Type B pancreatic cell (in vitro differentiated cells): ENCODE measurements at regions not wholly inside any gene's neighbourhood (a gene's known extent, or its start where the extent isn't known, plus 50 kb on each side); places are given as distances from the start of the nearest gene placed in this dataset.
"Not testable (repeated sequence)": the region's sequence is repeated elsewhere in the genome, so short reads cannot be mapped to it uniquely, and the experiment has no call there.

ENCODE experiments used
- DNase-seq: peaks from one replicate; pipeline ENCODE4 v3.0.0; 2021; ENCODE audit warnings: mixed read lengths; ENCODE audit not compliant: unreplicated experiment; ENCODE audit errors: extremely low spot score
- H3K27ac Mint-ChIP-seq: 2 replicates; pipeline ENCODE4 v1.8.0; 2021; ENCODE audit warnings: mild to moderate bottlenecking, mixed read lengths
- H3K27me3 Mint-ChIP-seq: 2 replicates; pipeline ENCODE4 v1.8.0; 2021; ENCODE audit warnings: mixed read lengths
- H3K36me3 Mint-ChIP-seq: 2 replicates; pipeline ENCODE4 v1.8.0; 2021; ENCODE audit warnings: mixed read lengths
- H3K4me1 Mint-ChIP-seq: one replicate; pipeline ENCODE4 v1.8.0; 2021; ENCODE audit warnings: mixed read lengths; ENCODE audit not compliant: unreplicated experiment
- H3K4me3 Mint-ChIP-seq: 2 replicates; pipeline ENCODE4 v1.8.0; 2021; ENCODE audit warnings: mild to moderate bottlenecking, mixed read lengths
- H3K9me3 Mint-ChIP-seq: 2 replicates; pipeline ENCODE4 v1.8.0; 2021; ENCODE audit warnings: mixed read lengths
- TF ChIP-seq, protein P1 (sequence below): fragments of 200-600 bp; sonication (generic); conservative IDR thresholded peaks from 2 replicates; pipeline ENCODE4 v1.5.0; 2021; ENCODE audit warnings: antibody characterized with exemption, mild to moderate bottlenecking

DNA sequence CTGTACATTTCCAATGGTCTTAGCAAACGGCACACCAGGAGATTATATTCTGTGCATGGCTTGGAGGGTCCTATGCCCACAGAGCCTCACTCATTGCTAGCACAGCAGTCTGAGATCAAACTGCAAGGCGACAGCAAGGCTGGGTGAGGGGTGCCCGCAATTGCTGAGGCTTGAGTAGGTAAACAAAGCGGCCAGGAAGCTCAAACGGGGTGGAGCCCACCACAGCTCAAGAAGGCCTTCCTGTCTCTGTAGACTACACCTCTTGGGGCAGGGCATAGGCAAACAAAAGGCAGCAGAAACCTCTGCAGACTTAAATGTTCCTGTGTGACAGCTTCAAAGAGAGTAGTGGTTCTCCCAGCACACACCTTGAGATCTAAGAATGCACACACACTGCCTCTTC, 91.3 kb downstream of the OR4A5 start:
- not testable (repeated sequence) for H3K27me3 Mint-ChIP-seq, H3K27ac Mint-ChIP-seq, H3K4me3 Mint-ChIP-seq, H3K9me3 Mint-ChIP-seq, H3K36me3 Mint-ChIP-seq, H3K4me1 Mint-ChIP-seq
- peak; percentile 49 for DNase-seq

- H3K36me3 Mint-ChIP-seq = no peaks in the 10 kb centered on the region
- H3K27ac Mint-ChIP-seq = no peak overlapping the region
- no peak overlapping the region for H3K4me3 Mint-ChIP-seq
- peaks cover 14% of the 10 kb centered on the region for H3K9me3 Mint-ChIP-seq
- no peak for DNase-seq
- TF ChIP-seq, protein P1, sequence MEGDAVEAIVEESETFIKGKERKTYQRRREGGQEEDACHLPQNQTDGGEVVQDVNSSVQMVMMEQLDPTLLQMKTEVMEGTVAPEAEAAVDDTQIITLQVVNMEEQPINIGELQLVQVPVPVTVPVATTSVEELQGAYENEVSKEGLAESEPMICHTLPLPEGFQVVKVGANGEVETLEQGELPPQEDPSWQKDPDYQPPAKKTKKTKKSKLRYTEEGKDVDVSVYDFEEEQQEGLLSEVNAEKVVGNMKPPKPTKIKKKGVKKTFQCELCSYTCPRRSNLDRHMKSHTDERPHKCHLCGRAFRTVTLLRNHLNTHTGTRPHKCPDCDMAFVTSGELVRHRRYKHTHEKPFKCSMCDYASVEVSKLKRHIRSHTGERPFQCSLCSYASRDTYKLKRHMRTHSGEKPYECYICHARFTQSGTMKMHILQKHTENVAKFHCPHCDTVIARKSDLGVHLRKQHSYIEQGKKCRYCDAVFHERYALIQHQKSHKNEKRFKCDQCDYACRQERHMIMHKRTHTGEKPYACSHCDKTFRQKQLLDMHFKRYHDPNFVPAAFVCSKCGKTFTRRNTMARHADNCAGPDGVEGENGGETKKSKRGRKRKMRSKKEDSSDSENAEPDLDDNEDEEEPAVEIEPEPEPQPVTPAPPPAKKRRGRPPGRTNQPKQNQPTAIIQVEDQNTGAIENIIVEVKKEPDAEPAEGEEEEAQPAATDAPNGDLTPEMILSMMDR = no peak
- no peaks in the 10 kb centered on the region for H3K4me1 Mint-ChIP-seq
- no peaks in the 10 kb centered on the region for H3K27me3 Mint-ChIP-seq
These were observed 126.0 kb downstream of the OR4A5 start for GRCh38 chr11:54832676-54833075.

GRCh38 chr11:54855047-54855446, 148.4 kb downstream of the OR4A5 start:
- not testable (repeated sequence) for H3K27ac Mint-ChIP-seq, H3K27me3 Mint-ChIP-seq, H3K4me1 Mint-ChIP-seq, H3K36me3 Mint-ChIP-seq, DNase-seq, H3K9me3 Mint-ChIP-seq, H3K4me3 Mint-ChIP-seq
